ACHN (cell line): ENCODE measurements at regions not wholly inside any gene's neighbourhood (a gene's known extent, or its start where the extent isn't known, plus 50 kb on each side); places are given as distances from the start of the nearest gene placed in this dataset.
"Not testable (repeated sequence)": the region's sequence is repeated elsewhere in the genome, so short reads cannot be mapped to it uniquely, and the experiment has no call there.

Experiments used
- DNase-seq: peaks from one replicate; pipeline ENCODE4 v3.0.0-alpha.2; 2015
- in situ Hi-C: cut with HindIII; loops from 2 replicates; pipeline ENCODE4 v1.10.0; 2017; ENCODE audit warnings: low sequenced_read_pairs, low pct_ligation_motif_present, low pct_unique_long_range_greater_than_20kb

- in situ Hi-C loops, DNase-seq: not testable (repeated sequence)
Measured at GRCh38 chr16:16601239-16601638, 222.3 kb downstream of the NPIPA7 start.

- DNase-seq, in situ Hi-C loops: not testable (repeated sequence)
Measured at GRCh38 chr16:16607401-16608082, 228.6 kb downstream of the NPIPA7 start.

- DNase-seq, in situ Hi-C loops: not testable (repeated sequence)
Measured at GRCh38 chr16:16609627-16610026, 230.7 kb downstream of the NPIPA7 start.

- DNase-seq, in situ Hi-C loops: not testable (repeated sequence)
Measured at GRCh38 chr16:16610389-16610967, 231.5 kb downstream of the NPIPA7 start.

- DNase-seq, in situ Hi-C loops: not testable (repeated sequence)
Measured at GRCh38 chr16:16613212-16613611, 234.3 kb downstream of the NPIPA7 start.

- DNase-seq, in situ Hi-C loops: not testable (repeated sequence)
Measured at GRCh38 chr16:16614484-16614883, 235.5 kb downstream of the NPIPA7 start.

GRCh38 chr16:16618963-16619465 lies 240.1 kb downstream of the NPIPA7 start:
- in situ Hi-C loops, DNase-seq: not testable (repeated sequence)

- in situ Hi-C loops, DNase-seq: not testable (repeated sequence)
Measured at GRCh38 chr16:16624367-16624766, 245.4 kb downstream of the NPIPA7 start.

GRCh38 chr16:16625140-16625539 lies 246.2 kb downstream of the NPIPA7 start:
- DNase-seq, in situ Hi-C loops: not testable (repeated sequence)

GRCh38 chr16:16627865-16628264 lies 248.9 kb downstream of the NPIPA7 start:
- in situ Hi-C loops, DNase-seq: not testable (repeated sequence)

- in situ Hi-C loops, DNase-seq: not testable (repeated sequence)
Measured at GRCh38 chr16:16638231-16638630, 259.3 kb downstream of the NPIPA7 start.

- DNase-seq, in situ Hi-C loops: not testable (repeated sequence)
Measured at GRCh38 chr16:16638714-16639113, 259.8 kb downstream of the NPIPA7 start.

GRCh38 chr16:16643828-16644227 lies 264.9 kb downstream of the NPIPA7 start:
- in situ Hi-C loops, DNase-seq: not testable (repeated sequence)

- in situ Hi-C loops, DNase-seq: not testable (repeated sequence)
Measured at GRCh38 chr16:16648002-16648401, 269.1 kb downstream of the NPIPA7 start.

GRCh38 chr16:16672180-16672812 lies 293.4 kb downstream of the NPIPA7 start:
- in situ Hi-C loops = not testable (repeated sequence)

GRCh38 chr16:16674820-16675219 lies 295.9 kb downstream of the NPIPA7 start:
- DNase-seq, in situ Hi-C loops: not testable (repeated sequence)

More at GRCh38 chr16:16672180-16672812, 293.4 kb downstream of the NPIPA7 start:
- not testable (repeated sequence) for DNase-seq

- in situ Hi-C loops, DNase-seq: not testable (repeated sequence)
Measured at GRCh38 chr16:16721849-16722248, 342.9 kb downstream of the NPIPA7 start.

- in situ Hi-C loops, DNase-seq: not testable (repeated sequence)
Measured at GRCh38 chr16:16722666-16723065, 343.7 kb downstream of the NPIPA7 start.
